ENCODE measurements at regions not wholly inside any gene's neighbourhood (a gene's known extent, or its start where the extent isn't known, plus 50 kb on each side); places are given as distances from the start of the nearest gene placed in this dataset.

DNA sequence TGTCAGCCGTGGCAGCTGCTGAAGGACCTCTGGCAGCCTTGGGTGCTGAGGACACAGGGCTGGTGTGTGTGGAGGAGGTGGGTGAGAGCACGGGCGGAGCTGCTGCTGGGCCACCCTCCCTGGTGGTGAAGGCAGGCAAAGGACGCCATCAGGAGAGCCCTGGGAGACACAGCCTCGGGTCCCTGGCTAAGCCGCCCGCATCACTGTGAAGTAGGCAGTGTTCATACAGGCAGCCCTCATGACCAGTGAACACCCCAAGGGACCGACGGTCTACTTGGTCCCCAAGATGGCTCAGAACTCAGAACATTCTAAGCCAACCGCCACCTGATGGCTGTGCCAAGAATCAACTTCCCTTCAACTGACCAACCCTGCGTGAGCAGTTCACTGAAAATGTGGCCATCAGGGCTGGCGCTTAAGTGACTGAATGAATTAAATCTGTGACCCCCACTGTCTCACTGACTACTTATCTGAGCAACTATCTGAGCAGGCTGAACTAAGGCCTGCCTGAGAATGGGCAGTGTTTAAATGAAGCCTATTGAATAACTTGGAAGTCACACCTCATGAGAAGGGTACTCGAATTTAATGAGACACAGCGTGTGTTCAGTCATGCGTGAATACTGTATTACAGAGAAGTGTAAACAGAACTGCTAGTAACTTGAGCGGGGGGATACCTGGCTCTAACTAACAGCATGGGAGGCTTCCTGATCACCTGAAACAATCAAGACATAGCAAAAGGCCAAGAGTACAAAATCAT, 54.7 kb upstream of the SIMC1 start:
- TF ChIP-seq, protein P1, sequence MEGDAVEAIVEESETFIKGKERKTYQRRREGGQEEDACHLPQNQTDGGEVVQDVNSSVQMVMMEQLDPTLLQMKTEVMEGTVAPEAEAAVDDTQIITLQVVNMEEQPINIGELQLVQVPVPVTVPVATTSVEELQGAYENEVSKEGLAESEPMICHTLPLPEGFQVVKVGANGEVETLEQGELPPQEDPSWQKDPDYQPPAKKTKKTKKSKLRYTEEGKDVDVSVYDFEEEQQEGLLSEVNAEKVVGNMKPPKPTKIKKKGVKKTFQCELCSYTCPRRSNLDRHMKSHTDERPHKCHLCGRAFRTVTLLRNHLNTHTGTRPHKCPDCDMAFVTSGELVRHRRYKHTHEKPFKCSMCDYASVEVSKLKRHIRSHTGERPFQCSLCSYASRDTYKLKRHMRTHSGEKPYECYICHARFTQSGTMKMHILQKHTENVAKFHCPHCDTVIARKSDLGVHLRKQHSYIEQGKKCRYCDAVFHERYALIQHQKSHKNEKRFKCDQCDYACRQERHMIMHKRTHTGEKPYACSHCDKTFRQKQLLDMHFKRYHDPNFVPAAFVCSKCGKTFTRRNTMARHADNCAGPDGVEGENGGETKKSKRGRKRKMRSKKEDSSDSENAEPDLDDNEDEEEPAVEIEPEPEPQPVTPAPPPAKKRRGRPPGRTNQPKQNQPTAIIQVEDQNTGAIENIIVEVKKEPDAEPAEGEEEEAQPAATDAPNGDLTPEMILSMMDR (IDR thresholded peaks at IDR 0.05): no peak
- TF ChIP-seq, protein P2, sequence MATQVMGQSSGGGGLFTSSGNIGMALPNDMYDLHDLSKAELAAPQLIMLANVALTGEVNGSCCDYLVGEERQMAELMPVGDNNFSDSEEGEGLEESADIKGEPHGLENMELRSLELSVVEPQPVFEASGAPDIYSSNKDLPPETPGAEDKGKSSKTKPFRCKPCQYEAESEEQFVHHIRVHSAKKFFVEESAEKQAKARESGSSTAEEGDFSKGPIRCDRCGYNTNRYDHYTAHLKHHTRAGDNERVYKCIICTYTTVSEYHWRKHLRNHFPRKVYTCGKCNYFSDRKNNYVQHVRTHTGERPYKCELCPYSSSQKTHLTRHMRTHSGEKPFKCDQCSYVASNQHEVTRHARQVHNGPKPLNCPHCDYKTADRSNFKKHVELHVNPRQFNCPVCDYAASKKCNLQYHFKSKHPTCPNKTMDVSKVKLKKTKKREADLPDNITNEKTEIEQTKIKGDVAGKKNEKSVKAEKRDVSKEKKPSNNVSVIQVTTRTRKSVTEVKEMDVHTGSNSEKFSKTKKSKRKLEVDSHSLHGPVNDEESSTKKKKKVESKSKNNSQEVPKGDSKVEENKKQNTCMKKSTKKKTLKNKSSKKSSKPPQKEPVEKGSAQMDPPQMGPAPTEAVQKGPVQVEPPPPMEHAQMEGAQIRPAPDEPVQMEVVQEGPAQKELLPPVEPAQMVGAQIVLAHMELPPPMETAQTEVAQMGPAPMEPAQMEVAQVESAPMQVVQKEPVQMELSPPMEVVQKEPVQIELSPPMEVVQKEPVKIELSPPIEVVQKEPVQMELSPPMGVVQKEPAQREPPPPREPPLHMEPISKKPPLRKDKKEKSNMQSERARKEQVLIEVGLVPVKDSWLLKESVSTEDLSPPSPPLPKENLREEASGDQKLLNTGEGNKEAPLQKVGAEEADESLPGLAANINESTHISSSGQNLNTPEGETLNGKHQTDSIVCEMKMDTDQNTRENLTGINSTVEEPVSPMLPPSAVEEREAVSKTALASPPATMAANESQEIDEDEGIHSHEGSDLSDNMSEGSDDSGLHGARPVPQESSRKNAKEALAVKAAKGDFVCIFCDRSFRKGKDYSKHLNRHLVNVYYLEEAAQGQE (IDR thresholded peaks at IDR 0.05; ENCODE audit: insufficient read depth in 1 of 2, low read depth in 2 of 2, low read length in 1 of 2): no peak
- no peak for TF ChIP-seq POLR2AphosphoS5 (IDR thresholded peaks at IDR 0.05; ENCODE audit: low read depth, low read length)

All from Panc1 (cell line).